Muscle layer of colon (tissue), 2 donors: ENCODE measurements at regions not wholly inside any gene's neighbourhood (a gene's known extent, or its start where the extent isn't known, plus 50 kb on each side); places are given as distances from the start of the nearest gene placed in this dataset.

Experiments used
- H3K27ac ChIP-seq: one replicate; pipeline ENCODE4 v1.7.0; 2013; ENCODE audit warnings: low read depth, mild to moderate bottlenecking, low read length, moderate library complexity
- H3K27me3 ChIP-seq, 2 donors: one replicate each; pipeline ENCODE4 v1.7.0; 2013; ENCODE audit warnings: low read length in 2 of 2, mild to moderate bottlenecking in 2 of 2; ENCODE audit not compliant: insufficient read depth in 2 of 2, control insufficient read depth in 1 of 2
- H3K36me3 ChIP-seq: one replicate; pipeline ENCODE4 v1.7.0; 2013; ENCODE audit warnings: mild to moderate bottlenecking, low read length; ENCODE audit not compliant: insufficient read depth
- H3K4me1 ChIP-seq: one replicate; pipeline ENCODE4 v1.7.0; 2013; ENCODE audit warnings: mild to moderate bottlenecking, low read length; ENCODE audit not compliant: insufficient read depth
- H3K4me3 ChIP-seq, 2 donors: one replicate each; pipeline ENCODE4 v1.7.0; 2013; ENCODE audit warnings: low read length in 2 of 2, low read depth in 1 of 2, mild to moderate bottlenecking in 1 of 2, moderate library complexity in 1 of 2
- H3K9ac ChIP-seq: one replicate; pipeline ENCODE4 v1.7.0; 2013; ENCODE audit warnings: low read length
- H3K9me3 ChIP-seq: one replicate; pipeline ENCODE4 v1.7.0; 2013; ENCODE audit warnings: mild to moderate bottlenecking, low read length
- donor health status: abdominal sarcoma.
- donor health status: Adenocarcinoma of cecum.

- Histone ChIP-seq H3K9ac (no peak overlapping the region), H3K4me1 (no peaks in the 10 kb centered on the region), H3K36me3 (no peaks in the 10 kb centered on the region), H3K9me3 (no peaks in the 10 kb centered on the region), H3K4me3 (no peak overlapping the region), H3K27me3 (no peaks in the 10 kb centered on the region), H3K27ac (no peak overlapping the region)
Measured at GRCh38 chr11:97641988-97642387, 1252.2 kb downstream of the JRKL start.

DNA sequence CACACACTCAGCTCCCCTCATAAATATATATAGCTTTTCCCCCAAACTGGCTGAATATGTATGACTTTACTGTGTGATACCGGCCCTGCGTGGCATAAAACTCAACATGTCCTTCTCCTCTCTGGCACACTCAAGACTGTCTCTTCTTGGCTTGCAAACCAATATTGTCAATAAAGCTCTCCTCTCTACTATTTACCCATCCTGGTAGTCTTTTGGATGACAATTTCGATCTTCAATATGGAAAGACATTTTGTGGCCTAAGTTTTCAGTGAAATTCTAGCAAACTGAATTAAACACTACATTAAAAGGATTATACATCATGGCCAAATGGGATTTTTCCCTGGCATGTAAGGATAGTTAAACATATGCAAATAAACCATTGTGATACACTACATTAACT is 1255.9 kb downstream of the JRKL start:
- Histone ChIP-seq H3K4me1 (no peaks in the 10 kb centered on the region), H3K27ac (no peak overlapping the region), H3K9me3 (no peaks in the 10 kb centered on the region), H3K27me3 (no peaks in the 10 kb centered on the region), H3K36me3 (no peaks in the 10 kb centered on the region), H3K9ac (no peak overlapping the region), H3K4me3 (no peak overlapping the region)

- no peak overlapping the region for H3K4me3 ChIP-seq
- no peaks in the 10 kb centered on the region for H3K9me3 ChIP-seq
- no peak overlapping the region for H3K27ac ChIP-seq
- no peak overlapping the region for H3K9ac ChIP-seq
- no peaks in the 10 kb centered on the region for H3K4me1 ChIP-seq
- H3K36me3 ChIP-seq: no peaks in the 10 kb centered on the region
- H3K27me3 ChIP-seq: no peaks in the 10 kb centered on the region
Measured at GRCh38 chr11:97656356-97656755, 1266.5 kb downstream of the JRKL start.

DNA sequence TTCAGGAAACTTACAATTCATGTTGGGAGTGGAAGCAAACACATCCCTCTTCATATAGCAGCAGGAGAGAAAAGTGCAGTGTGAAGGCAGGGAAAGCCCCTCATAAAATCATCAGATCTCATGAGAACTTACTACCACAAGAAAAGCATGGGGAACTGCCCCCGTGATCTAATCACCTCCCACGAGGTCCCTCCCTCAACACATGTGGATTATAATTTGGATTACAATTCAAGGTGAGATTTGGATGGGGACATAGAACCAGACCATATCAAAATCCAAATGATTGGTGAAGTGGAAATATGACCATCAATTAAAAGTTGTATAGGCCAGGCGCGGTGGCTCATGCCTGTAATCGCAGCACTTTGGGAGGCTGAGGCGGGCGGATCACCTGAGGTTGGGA is 1268.0 kb downstream of the JRKL start:
- H3K36me3 ChIP-seq: no peaks in the 10 kb centered on the region

DNA sequence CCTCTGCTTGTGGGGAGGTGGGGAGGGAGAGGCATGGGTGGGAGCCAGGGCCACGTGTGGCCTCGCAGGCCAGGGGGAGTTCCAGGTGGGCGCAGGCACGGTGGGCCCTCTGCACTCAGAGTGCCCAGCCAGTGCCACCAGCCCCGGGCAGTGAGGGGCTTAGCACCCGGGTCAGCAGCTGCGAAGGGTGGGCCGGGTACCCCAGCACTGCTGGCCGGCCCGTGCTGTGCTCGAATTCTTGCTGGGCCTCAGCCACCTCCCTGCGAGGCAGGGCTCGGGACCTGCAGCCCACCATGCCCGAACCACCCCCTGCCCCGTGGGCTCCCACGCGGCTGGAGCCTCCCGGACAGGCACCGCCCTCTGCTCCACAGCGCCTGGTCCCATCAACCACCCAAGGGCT is 1277.2 kb downstream of the JRKL start:
- Histone ChIP-seq H3K27me3 (no peaks in the 10 kb centered on the region), H3K9ac (no peak overlapping the region), H3K4me3 (no peak overlapping the region), H3K9me3 (no peaks in the 10 kb centered on the region), H3K36me3 (no peaks in the 10 kb centered on the region), H3K27ac (no peak overlapping the region), H3K4me1 (no peaks in the 10 kb centered on the region)

More for the DNA sequence above, 1268.0 kb downstream of the JRKL start:
- Histone ChIP-seq H3K4me1 (no peaks in the 10 kb centered on the region), H3K4me3 (no peak overlapping the region), H3K9me3 (no peaks in the 10 kb centered on the region), H3K9ac (no peak overlapping the region), H3K27me3 (no peaks in the 10 kb centered on the region), H3K27ac (no peak overlapping the region)

DNA sequence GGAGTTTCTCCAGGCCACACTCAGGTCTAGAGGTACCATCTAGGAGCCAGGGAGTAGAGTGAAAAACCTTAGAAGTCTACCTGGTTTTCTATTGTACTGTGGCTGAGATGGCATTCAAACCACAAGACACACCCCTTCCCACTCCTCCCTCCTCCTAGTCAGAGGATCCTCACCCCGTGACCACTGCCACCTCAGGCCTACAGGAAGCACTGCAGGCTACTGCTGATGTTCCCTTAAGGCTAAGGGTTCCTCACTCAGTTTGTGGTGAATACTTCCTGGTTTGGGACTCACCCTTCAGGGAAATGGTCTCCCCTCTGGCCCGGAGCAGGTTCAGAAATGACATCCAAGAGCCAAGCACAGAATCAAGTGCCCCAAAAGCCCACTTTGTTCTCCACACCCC is 1293.9 kb downstream of the JRKL start:
- Histone ChIP-seq H3K27ac (no peak overlapping the region), H3K27me3 (no peaks in the 10 kb centered on the region), H3K9me3 (no peaks in the 10 kb centered on the region), H3K4me1 (no peaks in the 10 kb centered on the region), H3K36me3 (no peaks in the 10 kb centered on the region), H3K9ac (no peak overlapping the region), H3K4me3 (no peak overlapping the region)

DNA sequence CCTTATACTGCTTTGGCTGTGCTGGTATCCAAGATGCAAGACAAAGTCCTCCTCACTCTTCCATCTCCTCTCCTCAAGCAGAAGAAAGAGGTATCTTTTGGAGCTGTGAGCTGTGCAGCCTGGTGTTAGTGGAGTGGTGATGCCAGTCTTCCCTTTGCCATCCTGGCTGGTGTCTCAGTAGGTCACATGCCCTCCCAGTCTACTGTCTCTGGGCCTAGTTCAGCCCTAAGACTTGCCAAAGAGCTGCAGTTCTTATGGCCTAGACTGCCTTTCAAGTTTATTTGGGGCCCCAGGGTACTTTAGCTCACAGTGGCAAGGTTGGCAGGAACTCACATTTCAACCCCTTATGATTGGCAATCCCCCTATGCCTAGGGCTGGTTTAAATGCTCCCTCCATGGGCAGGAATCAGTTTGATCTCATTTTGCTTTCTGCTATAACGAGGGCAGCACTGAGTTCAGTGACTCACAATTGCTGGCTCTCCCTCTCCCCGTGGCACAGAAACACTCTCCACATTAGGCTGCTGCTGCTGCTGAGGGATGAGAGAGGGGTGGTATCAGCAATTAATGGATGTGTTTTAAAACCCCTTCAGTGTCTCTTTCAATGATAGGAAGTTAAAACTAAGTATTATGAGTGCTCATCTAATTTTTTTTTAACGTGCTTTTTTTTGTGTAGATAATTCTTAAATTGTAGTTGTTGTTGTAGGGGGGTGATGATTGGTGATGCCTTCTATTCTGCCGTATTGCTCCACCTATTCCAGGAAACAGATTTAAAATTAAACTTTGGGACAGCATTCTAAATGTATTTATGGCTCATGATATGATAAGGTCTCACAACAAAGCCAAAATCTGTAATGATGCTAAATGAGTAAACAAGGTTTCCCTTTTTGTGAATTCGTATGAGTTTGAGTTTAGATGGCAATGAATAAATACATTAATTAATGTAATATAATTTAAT is 1295.0 kb downstream of the JRKL start:
- Histone ChIP-seq H3K4me3 (no peak overlapping the region), H3K4me1 (no peaks in the 10 kb centered on the region), H3K9me3 (no peaks in the 10 kb centered on the region), H3K9ac (no peak overlapping the region), H3K27me3 (no peaks in the 10 kb centered on the region), H3K27ac (no peak overlapping the region), H3K36me3 (no peaks in the 10 kb centered on the region)

GRCh38 chr11:97685695-97686094 is 1295.9 kb downstream of the JRKL start:
- Histone ChIP-seq H3K4me3 (no peak overlapping the region), H3K4me1 (no peaks in the 10 kb centered on the region), H3K27ac (no peak overlapping the region), H3K27me3 (no peaks in the 10 kb centered on the region), H3K36me3 (no peaks in the 10 kb centered on the region), H3K9ac (no peak overlapping the region), H3K9me3 (no peaks in the 10 kb centered on the region)

- Histone ChIP-seq H3K27ac (no peak overlapping the region), H3K27me3 (no peaks in the 10 kb centered on the region), H3K4me1 (no peaks in the 10 kb centered on the region), H3K4me3 (no peak overlapping the region), H3K9me3 (no peaks in the 10 kb centered on the region), H3K9ac (no peak overlapping the region), H3K36me3 (no peaks in the 10 kb centered on the region)
Measured at GRCh38 chr11:97687111-97687510, 1297.3 kb downstream of the JRKL start.

DNA sequence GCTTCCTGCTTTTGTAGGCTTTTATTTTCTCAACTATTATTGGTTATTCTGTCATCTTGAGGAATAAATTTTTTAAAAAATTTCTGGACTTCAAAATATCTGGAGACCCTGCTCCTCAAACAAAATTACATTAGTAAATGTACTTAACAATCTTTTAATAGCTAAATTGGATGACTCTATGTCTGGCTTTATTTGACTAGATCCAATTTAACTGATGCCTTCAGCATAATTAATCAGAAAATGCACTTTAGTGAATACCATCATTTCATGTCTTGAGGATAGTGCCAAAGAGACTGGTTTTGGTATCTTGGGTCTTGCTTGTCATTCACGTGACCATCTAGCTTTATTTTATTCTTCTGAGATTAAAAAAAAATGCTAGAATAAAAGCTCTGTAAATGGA is 1301.2 kb downstream of the JRKL start:
- no peaks in the 10 kb centered on the region for H3K4me1 ChIP-seq
- no peak overlapping the region for H3K27ac ChIP-seq
- no peaks in the 10 kb centered on the region for H3K27me3 ChIP-seq
- no peaks in the 10 kb centered on the region for H3K9me3 ChIP-seq
- H3K36me3 ChIP-seq: no peaks in the 10 kb centered on the region
- H3K9ac ChIP-seq: no peak overlapping the region
- H3K4me3 ChIP-seq: no peak overlapping the region

DNA sequence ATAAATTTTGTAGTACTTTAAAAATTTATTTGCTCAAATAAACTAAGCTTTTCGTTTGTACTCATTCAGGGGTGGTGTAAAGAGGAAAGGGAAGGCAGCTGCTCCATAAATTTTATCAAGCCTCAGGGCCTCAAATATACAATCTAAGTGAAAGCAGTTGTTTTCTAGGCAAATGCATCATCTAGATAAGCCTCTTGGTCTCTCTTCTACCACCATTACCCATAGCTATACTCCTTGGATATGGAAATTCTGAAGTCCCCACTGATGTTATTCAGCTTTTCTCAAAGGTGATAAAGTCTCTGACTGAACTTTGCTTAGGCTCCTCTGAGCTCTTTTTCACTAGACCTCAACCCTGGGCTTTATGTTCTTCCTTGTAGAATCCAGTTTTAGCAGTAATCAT is 1313.1 kb downstream of the JRKL start:
- no peak overlapping the region for H3K4me3 ChIP-seq
- no peaks in the 10 kb centered on the region for H3K36me3 ChIP-seq
- H3K4me1 ChIP-seq: no peaks in the 10 kb centered on the region
- no peak overlapping the region for H3K27ac ChIP-seq
- H3K9ac ChIP-seq: no peak overlapping the region
- H3K27me3 ChIP-seq: no peaks in the 10 kb centered on the region
- no peaks in the 10 kb centered on the region for H3K9me3 ChIP-seq

GRCh38 chr11:97703851-97704250 is 1314.0 kb downstream of the JRKL start:
- no peak overlapping the region for H3K27ac ChIP-seq
- no peak overlapping the region for H3K9ac ChIP-seq
- no peaks in the 10 kb centered on the region for H3K9me3 ChIP-seq
- no peaks in the 10 kb centered on the region for H3K4me1 ChIP-seq
- no peaks in the 10 kb centered on the region for H3K36me3 ChIP-seq
- no peak overlapping the region for H3K4me3 ChIP-seq
- H3K27me3 ChIP-seq: no peaks in the 10 kb centered on the region
